GM19438 (cell line): ENCODE measurements at regions not wholly inside any gene's neighbourhood (a gene's known extent, or its start where the extent isn't known, plus 50 kb on each side); places are given as distances from the start of the nearest gene placed in this dataset.

Experiments used
- ATAC-seq: cut with Tn5 transposase; IDR thresholded peaks from one replicate; pipeline ENCODE4 v1.9.1; 2021; ENCODE audit warnings: low read depth; ENCODE audit not compliant: unreplicated experiment

- no peak for ATAC-seq
Observed at GRCh38 chr18:22541232-22541631, 123.5 kb upstream of the CTAGE1 start.

- ATAC-seq, result no peak
Observed at GRCh38 chr18:22542406-22542835, 124.7 kb upstream of the CTAGE1 start.

- no peak for ATAC-seq
Observed at GRCh38 chr18:22543769-22544168, 126.1 kb upstream of the CTAGE1 start.

- no peak for ATAC-seq
Observed at GRCh38 chr18:22544626-22545025, 126.9 kb upstream of the CTAGE1 start.

- ATAC-seq, result no peak
Observed at GRCh38 chr18:22545066-22545760, 127.5 kb upstream of the CTAGE1 start.

DNA sequence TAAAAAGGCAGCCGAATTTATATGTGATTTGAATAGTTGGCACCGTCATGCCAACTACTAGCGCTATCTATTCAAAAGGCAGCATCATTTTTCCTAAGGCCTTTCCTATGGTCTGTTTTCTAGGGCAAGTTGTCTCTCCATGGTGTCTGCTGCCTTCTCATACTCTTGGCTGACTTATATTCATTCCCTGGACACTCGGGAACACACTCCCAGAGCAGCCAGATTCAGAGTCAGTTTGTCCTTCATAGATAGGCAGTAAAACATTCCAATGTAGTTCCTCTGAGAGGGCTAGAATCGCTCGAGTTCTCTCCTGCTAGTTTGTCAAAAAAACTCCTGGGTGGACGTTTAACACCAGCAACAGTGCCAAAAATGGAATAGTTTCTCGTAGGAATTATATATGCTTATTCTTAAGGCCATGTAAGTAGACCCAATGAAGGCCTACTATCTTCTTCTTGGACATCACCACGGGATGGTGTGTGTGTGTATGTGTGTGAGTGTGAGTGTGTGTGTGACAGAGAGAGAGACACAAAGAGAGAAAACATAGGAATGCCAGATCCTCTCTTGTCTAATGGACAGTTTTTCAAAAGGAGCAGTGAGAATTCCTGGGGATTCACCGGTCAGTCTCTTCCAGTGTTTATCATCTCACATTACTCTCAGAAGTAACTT is 129.3 kb upstream of the CTAGE1 start:
- no peak for ATAC-seq

DNA sequence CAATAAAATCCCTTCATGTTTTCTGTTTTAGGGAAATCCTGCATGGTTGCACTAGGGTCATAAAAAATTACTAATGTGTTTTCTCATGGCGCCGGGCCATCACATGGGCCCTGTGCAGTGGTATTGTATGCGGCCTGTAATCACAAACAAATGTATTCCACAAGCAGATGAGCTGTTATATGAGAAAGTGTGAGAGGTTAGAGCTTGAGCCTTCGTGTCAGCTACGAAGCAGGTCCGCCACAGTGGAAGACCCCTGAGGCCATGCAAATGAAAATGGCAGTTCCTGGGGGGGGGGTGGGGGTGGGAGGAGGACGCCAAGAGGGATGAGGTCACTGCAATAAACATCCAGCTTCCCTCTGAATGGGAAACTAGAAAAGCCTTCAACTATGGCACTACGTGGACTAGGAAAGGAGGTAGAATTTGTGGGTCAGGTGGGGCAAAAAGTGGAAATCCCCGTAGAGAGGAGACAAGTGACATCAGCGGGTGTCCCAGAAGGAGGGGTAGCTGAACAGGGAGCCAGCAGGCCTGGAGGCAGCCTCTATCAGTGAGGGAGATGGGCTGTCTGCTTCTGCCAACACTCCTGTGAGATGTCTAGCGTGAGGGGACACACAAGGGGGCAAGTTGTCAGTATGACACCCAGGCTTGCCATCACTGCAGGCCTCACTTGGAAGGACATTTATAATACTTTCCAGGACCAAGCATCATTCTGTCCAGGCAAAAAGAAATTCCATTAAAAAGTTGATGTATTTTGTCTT is 130.3 kb upstream of the CTAGE1 start:
- no peak for ATAC-seq

- ATAC-seq, result no peak
Observed at GRCh38 chr18:22549260-22549937, 131.7 kb upstream of the CTAGE1 start.

DNA sequence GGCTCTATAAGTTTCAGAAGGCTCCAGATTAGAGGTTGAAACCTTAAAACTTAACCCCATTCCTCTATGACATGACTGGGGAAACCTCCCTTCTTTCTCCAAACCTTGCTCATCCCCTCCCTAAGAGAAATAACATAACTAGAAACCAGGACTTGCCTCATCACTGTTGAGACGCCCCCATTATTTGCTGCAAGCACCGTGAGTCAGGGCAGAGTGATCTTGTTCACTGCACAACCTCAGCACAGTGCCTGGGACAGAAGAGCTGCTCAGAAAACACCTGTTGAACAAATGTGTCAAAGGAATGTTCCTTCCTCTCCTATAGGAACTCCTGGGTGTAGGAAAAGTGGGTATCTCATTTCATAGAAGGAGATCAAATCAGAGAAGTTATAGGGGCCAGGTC is 132.7 kb upstream of the CTAGE1 start:
- ATAC-seq, result no peak

GRCh38 chr18:22550861-22551260 is 133.1 kb upstream of the CTAGE1 start:
- ATAC-seq, result no peak

GRCh38 chr18:22551536-22552151 is 133.9 kb upstream of the CTAGE1 start:
- no peak for ATAC-seq

DNA sequence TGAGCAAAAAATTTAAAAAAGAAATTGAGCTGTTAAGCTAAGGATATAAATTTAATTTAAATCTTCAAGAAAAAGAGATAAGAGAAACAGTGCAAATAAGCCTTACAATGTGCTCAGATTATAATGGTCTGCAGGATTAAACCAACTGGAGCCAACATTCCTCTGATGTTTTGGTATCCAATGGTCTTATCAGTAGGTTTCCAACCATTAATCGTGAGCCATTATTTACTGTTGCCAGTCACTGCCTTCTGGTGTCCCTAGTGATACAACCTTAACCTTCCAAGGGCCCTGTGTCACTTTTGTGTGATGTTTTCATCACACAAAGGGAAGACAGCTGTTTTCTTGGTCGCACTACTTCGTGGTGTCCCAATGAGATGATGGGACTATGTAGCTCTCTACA is 134.5 kb upstream of the CTAGE1 start:
- no peak for ATAC-seq

- no peak for ATAC-seq
Observed at GRCh38 chr18:22552899-22553460, 135.3 kb upstream of the CTAGE1 start.

DNA sequence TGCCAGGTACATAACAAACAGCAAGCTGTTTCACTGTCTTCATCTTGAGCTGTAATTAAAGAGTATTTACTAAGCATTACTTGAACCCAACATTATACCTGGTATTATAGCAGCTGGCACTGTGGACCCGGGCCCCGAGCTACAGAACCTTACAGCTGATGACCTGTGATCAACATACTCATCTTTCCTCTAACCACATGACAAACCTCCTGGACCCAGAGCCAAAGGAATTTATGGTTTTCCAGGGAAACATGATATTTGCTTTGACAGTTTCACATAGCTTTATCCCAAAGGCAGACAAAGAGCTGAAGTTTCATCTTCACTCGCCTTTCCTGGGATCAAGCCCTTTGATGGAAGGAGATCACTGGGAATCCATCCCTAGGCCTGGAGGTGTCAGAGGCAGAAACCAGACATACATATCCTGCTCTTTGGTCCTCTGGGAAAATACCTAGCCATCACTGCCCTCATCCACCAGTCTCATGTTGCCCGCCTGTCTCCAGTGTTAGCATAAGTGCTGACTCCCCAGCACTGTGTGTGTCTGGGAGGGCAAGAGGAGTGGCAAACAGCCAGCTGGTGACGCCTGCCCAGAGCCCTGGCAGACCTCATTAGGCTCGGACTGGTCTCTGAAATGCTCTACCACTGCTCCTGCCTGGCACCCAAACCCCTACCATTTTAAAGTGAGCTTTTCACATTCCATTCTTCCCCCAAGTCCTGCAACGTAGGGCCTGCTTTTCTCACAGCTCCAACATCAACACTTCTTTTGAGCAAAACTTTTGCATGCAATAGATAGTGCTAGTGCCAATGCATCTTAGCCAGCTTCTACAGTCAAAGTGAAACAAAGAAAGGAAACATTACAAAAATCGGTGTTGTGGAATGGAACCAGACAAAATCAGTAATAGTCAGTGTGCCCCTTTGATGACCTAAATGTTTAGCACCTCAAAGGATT is 138.8 kb upstream of the CTAGE1 start:
- no peak for ATAC-seq

DNA sequence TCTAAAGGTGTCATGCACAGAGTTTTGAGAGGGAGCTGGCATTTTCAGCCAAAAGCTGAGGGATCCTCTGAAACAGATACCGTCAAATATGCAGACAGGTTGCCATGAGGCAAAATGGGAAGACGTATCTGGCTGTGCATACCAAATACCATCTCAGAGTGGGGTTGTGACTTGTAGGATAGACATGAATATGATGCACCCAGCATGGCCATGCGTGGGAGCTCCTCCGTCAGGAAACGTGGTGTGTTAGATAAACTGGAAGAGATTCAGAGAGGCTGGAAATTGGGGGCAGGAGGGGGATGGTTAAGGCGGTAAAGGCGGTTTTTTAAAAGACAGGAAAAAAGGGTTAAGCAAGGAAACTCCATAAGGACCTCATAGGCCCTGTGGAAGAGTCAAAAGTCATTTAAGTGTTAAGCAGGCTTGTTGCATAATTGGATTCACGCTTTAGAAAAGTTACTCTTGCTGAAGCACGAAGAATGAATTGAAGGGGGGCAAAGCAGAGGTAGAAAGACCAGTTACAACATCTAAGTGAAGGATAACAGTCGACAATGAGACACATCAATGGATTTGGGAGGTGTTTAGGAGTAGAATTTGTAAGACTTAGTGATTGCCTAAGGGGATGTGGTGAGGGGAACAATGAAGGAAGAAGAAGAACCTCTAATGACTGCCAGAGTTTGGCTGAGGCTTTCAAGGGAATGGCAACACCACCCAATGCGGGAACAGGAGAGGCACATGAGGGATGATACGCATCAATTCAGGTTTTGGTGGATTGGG is 139.6 kb upstream of the CTAGE1 start:
- ATAC-seq, result no peak

GRCh38 chr18:22558945-22559385 is 141.2 kb upstream of the CTAGE1 start:
- no peak for ATAC-seq

- no peak for ATAC-seq
Observed at GRCh38 chr18:22559414-22560274, 141.9 kb upstream of the CTAGE1 start.

- ATAC-seq, result no peak
Observed at GRCh38 chr18:22560275-22560610, 142.5 kb upstream of the CTAGE1 start.
